GM12878 (cell line): ENCODE measurements at regions not wholly inside any gene's neighbourhood (a gene's known extent, or its start where the extent isn't known, plus 50 kb on each side); places are given as distances from the start of the nearest gene placed in this dataset.

Source experiments
- ATAC-seq: fragments of 200-7000 bp; cut with Tn5 transposase; 3 replicates; pipeline ENCODE4 v1.9.1; 2020; ENCODE audit warnings: mild to moderate bottlenecking, moderate library complexity
- BruUV-seq: library from RNA; stranded (reverse); fragments of 400-500 nt; replicated peaks from 2 replicates; lab custom pipeline; 2021; lab: Mats Ljungman, UMichigan
- CTCF ChIA-PET: fragments of 300-600 bp; sonication (Branson Sonifier 250); formaldehyde crosslinking; extraction: SDS; loops from one replicate; lab custom pipeline; 2021; ENCODE audit warnings: inconsistent platforms; lab: Yijun Ruan, JAX
- POLR2A ChIA-PET: fragments of 350-600 bp; formaldehyde crosslinking; extraction: SDS; loops from one replicate; lab custom pipeline; 2021; ENCODE audit warnings: inconsistent platforms; lab: Charles Lee
- RAD21 ChIA-PET: fragments of 300-600 bp; sonication (Branson Sonifier 250); formaldehyde crosslinking; loops from one replicate; lab custom pipeline; 2023; ENCODE audit warnings: antibody characterized with exemption; ENCODE audit not compliant: unreplicated experiment; lab: Charles Lee
- SMC1A ChIA-PET: fragments of 300-600 bp; sonication (Branson Sonifier 250); formaldehyde crosslinking; loops from one replicate; lab custom pipeline; 2023; ENCODE audit not compliant: unreplicated experiment, uncharacterized antibody; lab: Charles Lee
- DNase-seq: peaks from one replicate; pipeline ENCODE4 v3.0.0-alpha.2; 2011; ENCODE audit warnings: low read depth, low spot score
- FAIRE-seq: peaks from 3 replicates; lab custom pipeline; 2011; peaks lifted over from hg19 to GRCh38; lab: Jason Lieb, UNC
- H2AFZ ChIP-seq: 2 replicates; pipeline ENCODE4 v1.6.0; 2011; ENCODE audit warnings: low read depth, low read length, control low read depth; ENCODE audit not compliant: control insufficient read depth
- H3K27ac ChIP-seq: 2 replicates; pipeline ENCODE4 v1.5.1; 2011; ENCODE audit warnings: control low read depth; ENCODE audit not compliant: control insufficient read depth, insufficient read depth
- H3K27me3 ChIP-seq, 2 experiments: replicated peaks in 1 of 2; 2 replicates each; pipeline versions ENCODE4 v1.6.0 to v1.6.1; 2011; ENCODE audit warnings: low read length in 1 of 2; ENCODE audit not compliant: control insufficient read depth in 2 of 2, insufficient read depth in 2 of 2
- H3K36me3 ChIP-seq, 2 experiments: 2 replicates each; pipeline ENCODE4 v1.5.1; 2011; ENCODE audit warnings: low read length in 1 of 2; ENCODE audit not compliant: control insufficient read depth in 2 of 2, insufficient read depth in 2 of 2
- H3K4me1 ChIP-seq: 2 replicates; pipeline ENCODE4 v1.6.1; 2011; ENCODE audit warnings: mild to moderate bottlenecking, low read length, moderate library complexity, mixed read lengths; ENCODE audit not compliant: control insufficient read depth, insufficient read depth
- H3K4me2 ChIP-seq: 2 replicates; pipeline ENCODE4 v1.6.0; 2011; ENCODE audit warnings: control low read depth; ENCODE audit not compliant: control insufficient read depth, insufficient read depth
- H3K4me3 ChIP-seq: fragments of 200-600 bp; sonication (generic); 2 replicates; pipeline ENCODE4 v1.5.1; 2016
- H3K79me2 ChIP-seq: 2 replicates; pipeline ENCODE4 v1.6.0; 2011; ENCODE audit warnings: low read length; ENCODE audit not compliant: control insufficient read depth, insufficient read depth
- H3K9ac ChIP-seq: 2 replicates; pipeline ENCODE4 v1.8.0; 2011; ENCODE audit warnings: low read length, control low read depth, mixed read lengths; ENCODE audit not compliant: control insufficient read depth, insufficient read depth
- H3K9me3 ChIP-seq: replicated peaks from 3 replicates; pipeline ENCODE4 v1.5.1; 2011; ENCODE audit warnings: mild to moderate bottlenecking, low read length; ENCODE audit not compliant: control insufficient read depth, insufficient read depth
- H4K20me1 ChIP-seq: 2 replicates; pipeline ENCODE4 v1.6.0; 2011; ENCODE audit not compliant: control insufficient read depth, insufficient read depth
- NR2C2 ChIP-seq: IDR thresholded peaks from 2 replicates; pipeline ENCODE4 v1.6.1; 2011; ENCODE audit warnings: borderline replicate concordance, low read depth; ENCODE audit not compliant: control insufficient read depth, insufficient read length
- POLR2A ChIP-seq: IDR thresholded peaks from 2 replicates; pipeline ENCODE4 v1.6.1; 2011; ENCODE audit warnings: low read depth, mild to moderate bottlenecking, low read length
- YBX1 ChIP-seq: fragments of 450-650 bp; IDR thresholded peaks from 2 replicates; pipeline ENCODE4 v1.6.1; 2016; ENCODE audit warnings: antibody characterized with exemption
- ZNF207 ChIP-seq: fragments of 450-650 bp; IDR thresholded peaks from 2 replicates; pipeline ENCODE4 v1.6.1; 2014; ENCODE audit warnings: antibody characterized with exemption, mild to moderate bottlenecking, borderline replicate concordance
- WGBS: methylation state at CpG from one replicate; pipeline ENCODE4 v1.1.6; 2016; ENCODE audit warnings: low lambda C conversion rate; ENCODE audit not compliant: insufficient replicate concordance, insufficient coverage; ENCODE audit errors: missing lambda C conversion rate; 5-methylcytosine and 5-hydroxymethylcytosine counted together
- in situ Hi-C: fragments of 300-500 bp; cut with MboI; formaldehyde crosslinking; loops from 9 replicates; pipeline ENCODE4 v1.14.3; 2018; ENCODE audit warnings: mixed read lengths
- intact Hi-C: fragments of 100-400 bp; cut with micrococcal nuclease; formaldehyde crosslinking; loops from one replicate; pipeline ENCODE4 v1.14.2; 2022; ENCODE audit not compliant: unreplicated experiment
- TF ChIP-seq, protein P1 (sequence below): fragments of 450-650 bp; IDR thresholded peaks from 2 replicates; pipeline ENCODE4 v1.6.1; 2017; ENCODE audit warnings: borderline replicate concordance
- TF ChIP-seq, protein P2 (sequence below): fragments of 450-650 bp; IDR thresholded peaks from 2 replicates; pipeline ENCODE4 v1.6.1; 2017; ENCODE audit warnings: low read depth, mild to moderate bottlenecking, moderate library complexity
- TF ChIP-seq, protein P3 (sequence below): IDR thresholded peaks from 2 replicates; pipeline ENCODE4 v1.6.1; 2011; ENCODE audit warnings: mild to moderate bottlenecking, low read depth, low read length, moderate library complexity; ENCODE audit not compliant: insufficient replicate concordance

DNA sequence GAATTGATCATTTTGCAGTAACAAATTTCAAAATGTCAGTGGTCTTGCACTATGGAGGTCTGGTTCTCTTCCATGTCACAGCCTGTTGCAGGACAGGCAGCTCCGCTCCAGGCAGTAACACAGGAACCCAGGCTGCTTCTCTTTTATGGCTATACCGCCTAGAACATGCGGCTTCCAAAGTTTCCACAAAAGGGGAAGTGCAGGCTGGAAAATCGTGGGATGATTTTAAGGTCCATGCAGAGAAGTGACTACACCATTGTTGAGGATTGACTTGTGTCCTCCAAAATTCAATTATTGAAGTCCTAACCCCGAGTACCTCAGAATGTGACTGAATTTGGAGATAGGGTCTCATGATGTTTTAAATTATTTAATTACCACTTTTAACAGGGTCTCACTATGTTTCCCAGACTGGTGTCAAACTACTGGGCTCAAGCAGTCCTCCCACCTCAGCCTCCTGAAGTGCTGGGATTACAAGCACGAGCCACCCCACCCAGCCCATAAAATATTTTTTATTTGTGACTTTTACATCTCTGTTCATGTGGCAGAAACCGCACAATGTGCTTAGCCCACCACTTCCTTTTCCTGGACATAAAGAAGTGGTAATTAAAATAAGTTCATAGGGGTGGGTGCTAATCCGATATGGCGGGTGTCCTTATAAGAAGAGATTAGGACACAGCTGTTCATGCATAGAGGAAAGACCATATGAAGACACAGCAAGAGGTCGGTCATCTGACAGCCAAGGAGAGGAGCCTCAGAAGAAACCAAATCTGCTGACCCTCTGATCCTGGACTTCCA is 279.2 kb upstream of the RPL38 start:
- no peak overlapping the region for H3K4me3 ChIP-seq

More for the DNA sequence above, 279.2 kb upstream of the RPL38 start:
- Histone ChIP-seq H3K27ac (no peak overlapping the region), H4K20me1 (no peaks in the 10 kb centered on the region), H3K27me3 (no peaks in the 10 kb centered on the region), H2AFZ (no peak overlapping the region), H3K4me1 (no peaks in the 10 kb centered on the region), H3K9me3 (no peaks in the 10 kb centered on the region), H3K79me2 (no peaks in the 10 kb centered on the region), H3K4me2 (no peak overlapping the region), H3K9ac (no peak overlapping the region), H3K36me3 (no peaks in the 10 kb centered on the region)
- no TSS peak for BruUV-seq
- in situ Hi-C loops (no loop called here), intact Hi-C loops (no loop called here)
- TF ChIP-seq POLR2A, result no peak
- TF ChIP-seq, protein P1, sequence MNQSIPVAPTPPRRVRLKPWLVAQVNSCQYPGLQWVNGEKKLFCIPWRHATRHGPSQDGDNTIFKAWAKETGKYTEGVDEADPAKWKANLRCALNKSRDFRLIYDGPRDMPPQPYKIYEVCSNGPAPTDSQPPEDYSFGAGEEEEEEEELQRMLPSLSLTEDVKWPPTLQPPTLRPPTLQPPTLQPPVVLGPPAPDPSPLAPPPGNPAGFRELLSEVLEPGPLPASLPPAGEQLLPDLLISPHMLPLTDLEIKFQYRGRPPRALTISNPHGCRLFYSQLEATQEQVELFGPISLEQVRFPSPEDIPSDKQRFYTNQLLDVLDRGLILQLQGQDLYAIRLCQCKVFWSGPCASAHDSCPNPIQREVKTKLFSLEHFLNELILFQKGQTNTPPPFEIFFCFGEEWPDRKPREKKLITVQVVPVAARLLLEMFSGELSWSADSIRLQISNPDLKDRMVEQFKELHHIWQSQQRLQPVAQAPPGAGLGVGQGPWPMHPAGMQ, result no peak
- TF ChIP-seq NR2C2, result no peak
- no peak for TF ChIP-seq YBX1
- TF ChIP-seq ZNF207, result no peak
- TF ChIP-seq, protein P2, sequence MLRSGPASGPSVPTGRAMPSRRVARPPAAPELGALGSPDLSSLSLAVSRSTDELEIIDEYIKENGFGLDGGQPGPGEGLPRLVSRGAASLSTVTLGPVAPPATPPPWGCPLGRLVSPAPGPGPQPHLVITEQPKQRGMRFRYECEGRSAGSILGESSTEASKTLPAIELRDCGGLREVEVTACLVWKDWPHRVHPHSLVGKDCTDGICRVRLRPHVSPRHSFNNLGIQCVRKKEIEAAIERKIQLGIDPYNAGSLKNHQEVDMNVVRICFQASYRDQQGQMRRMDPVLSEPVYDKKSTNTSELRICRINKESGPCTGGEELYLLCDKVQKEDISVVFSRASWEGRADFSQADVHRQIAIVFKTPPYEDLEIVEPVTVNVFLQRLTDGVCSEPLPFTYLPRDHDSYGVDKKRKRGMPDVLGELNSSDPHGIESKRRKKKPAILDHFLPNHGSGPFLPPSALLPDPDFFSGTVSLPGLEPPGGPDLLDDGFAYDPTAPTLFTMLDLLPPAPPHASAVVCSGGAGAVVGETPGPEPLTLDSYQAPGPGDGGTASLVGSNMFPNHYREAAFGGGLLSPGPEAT, result no peak
- TF ChIP-seq, protein P3, sequence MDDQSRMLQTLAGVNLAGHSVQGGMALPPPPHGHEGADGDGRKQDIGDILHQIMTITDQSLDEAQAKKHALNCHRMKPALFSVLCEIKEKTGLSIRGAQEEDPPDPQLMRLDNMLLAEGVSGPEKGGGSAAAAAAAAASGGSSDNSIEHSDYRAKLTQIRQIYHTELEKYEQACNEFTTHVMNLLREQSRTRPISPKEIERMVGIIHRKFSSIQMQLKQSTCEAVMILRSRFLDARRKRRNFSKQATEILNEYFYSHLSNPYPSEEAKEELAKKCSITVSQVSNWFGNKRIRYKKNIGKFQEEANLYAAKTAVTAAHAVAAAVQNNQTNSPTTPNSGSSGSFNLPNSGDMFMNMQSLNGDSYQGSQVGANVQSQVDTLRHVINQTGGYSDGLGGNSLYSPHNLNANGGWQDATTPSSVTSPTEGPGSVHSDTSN, result no peak
- POLR2A ChIA-PET, result no interaction called here
- CTCF ChIA-PET, result no interaction called here
- no peak for FAIRE-seq
- WGBS, result 7% methylated on average over 10 of the region's 10 CpGs
- DNase-seq, result no peak
- RAD21 ChIA-PET, result no interaction called here
- ATAC-seq, result no peak
- SMC1A ChIA-PET, result no interaction called here
